ENCODE measurements at regions not wholly inside any gene's neighbourhood (a gene's known extent, or its start where the extent isn't known, plus 50 kb on each side); places are given as distances from the start of the nearest gene placed in this dataset.

- TF ChIP-seq CTCF (conservative IDR thresholded peaks at IDR 0.05 in 1 of 2, IDR thresholded peaks at IDR 0.05 in 1 of 2; ENCODE audit: extremely low read depth in 1 of 2, insufficient read depth in 1 of 2, low read depth in 1 of 2, low read length in 2 of 2) (no peak), EZH2 (IDR thresholded peaks at IDR 0.05; ENCODE audit: borderline replicate concordance, low read length) (no peak)
Observed at GRCh38 chr2:217097346-217097745, 237.5 kb upstream of the TNP1 start.
